ENCODE measurements at regions not wholly inside any gene's neighbourhood (a gene's known extent, or its start where the extent isn't known, plus 50 kb on each side); places are given as distances from the start of the nearest gene placed in this dataset.

DNA sequence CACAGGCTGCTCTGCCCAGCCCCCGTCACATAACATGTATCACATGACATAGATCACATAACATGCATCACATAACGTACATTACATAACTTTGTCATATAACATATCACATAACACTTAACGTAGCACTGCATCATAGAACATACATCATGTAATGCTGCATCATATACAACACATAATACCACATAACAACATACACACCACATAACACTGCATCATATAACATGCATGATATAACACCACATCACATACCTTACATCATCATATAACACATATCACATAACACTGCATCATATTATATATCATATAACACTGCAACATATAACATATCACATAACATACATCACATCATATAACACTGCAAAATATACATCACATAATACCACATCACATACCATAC, 83.8 kb downstream of the AXIN2 start:
- no peak for DNase-seq

DNA sequence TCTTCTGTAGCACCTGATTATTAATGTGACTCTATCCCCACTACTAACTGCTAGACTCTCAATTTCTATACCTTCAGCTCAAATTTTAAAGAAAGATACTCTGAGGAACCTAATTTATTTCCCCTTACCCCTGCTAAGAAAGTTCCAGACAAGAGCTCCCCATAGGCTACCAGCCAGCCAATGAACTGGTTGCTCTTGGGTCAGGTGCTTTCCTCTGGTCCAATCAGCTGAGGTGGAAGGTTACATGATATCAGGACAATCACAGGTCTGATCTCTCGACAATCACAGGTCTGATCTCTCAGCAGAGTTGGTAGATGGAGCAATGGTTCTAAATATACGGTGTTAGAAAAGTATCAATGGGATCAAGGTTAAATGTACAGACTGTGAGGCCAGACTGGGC, 86.8 kb downstream of the AXIN2 start:
- DNase-seq: no peak

DNA sequence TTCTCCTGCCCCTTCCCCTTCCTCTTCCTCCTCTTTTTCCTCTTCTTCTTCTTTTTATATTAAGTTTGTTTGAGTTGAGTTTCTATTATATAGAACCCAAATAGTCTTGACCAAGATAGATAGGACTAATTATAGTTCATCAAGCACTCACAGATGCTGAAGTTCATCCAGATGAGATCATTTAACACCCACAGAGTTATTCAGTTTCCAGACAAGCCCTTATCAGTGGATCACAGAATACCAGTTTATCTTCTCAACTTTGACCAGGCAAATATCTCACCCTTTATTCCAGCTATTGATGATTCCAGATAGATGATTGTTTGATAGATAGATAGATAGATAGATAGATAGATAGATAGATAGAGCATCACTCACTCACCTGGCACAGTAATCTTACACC, 87.5 kb downstream of the AXIN2 start:
- no peak for DNase-seq

DNA sequence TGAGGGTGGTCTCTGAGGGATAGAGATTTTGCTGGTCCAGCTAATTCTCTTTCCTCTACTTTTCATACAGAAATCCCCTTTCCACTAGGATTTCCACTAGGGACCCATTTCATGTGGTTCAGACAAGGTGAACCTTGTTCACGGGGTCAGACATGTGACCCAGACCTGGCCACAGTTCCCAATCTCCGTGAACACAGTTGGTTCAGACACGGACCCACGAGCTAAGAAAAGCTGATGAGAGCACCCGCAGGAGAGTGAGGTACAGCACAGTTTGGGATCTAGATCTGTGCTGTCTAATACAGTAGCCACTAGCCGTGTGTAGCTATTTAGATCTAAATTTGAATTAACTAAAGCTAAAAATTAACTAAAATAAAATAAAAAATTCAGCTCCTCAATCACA, 88.1 kb downstream of the AXIN2 start:
- no peak for DNase-seq

DNA sequence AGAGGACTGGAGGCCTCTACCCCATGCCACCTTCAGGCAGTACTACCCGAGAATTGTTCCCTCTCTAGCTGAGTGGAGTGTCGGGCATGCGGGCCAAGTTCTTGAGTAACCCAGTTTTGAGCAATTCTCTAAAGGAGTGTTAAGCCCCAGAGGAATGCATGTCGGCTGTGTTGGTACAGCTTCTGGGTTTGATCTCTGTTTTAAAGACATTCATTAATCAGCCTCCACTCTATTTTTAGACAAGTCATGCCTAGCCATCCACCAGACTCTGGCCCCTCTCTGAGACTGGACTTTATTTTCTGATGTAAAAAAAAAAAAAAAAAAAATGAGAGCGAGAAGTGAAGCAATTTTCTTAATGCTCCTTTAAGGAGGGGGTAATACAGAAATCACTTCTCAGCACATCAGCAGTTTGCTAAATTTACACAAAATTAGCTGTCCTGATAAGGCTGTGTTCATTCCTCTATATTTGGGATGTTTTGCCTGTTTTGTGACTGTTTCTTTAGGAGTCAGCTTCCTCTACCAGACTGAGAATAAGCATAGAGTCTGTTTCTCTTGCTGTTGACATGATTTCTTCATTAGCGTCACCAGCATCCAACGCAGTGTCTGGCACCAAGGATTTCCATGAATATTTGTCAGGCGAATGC, 88.7 kb downstream of the AXIN2 start:
- DNase-seq: no peak

DNA sequence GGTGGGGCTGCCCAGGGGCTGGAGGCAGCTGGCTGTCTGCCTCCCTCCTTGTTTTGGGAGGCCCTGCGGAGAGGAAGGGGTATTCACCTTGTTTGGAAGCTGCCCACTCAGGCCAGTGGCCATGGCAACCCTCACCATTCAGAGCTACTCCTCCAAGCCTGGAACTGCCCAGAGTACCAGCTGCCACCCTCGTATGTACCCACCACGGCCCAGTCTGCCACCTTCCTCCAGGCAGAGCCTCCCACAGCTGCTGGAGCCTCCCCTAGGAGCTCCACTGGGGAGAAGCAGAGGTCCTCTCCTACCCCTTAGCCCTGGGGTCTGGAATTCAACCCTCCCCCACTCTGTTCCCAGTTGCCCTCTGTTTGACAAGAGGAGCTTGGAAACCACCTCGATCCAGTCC, 90.7 kb downstream of the AXIN2 start:
- DNase-seq: no peak

DNA sequence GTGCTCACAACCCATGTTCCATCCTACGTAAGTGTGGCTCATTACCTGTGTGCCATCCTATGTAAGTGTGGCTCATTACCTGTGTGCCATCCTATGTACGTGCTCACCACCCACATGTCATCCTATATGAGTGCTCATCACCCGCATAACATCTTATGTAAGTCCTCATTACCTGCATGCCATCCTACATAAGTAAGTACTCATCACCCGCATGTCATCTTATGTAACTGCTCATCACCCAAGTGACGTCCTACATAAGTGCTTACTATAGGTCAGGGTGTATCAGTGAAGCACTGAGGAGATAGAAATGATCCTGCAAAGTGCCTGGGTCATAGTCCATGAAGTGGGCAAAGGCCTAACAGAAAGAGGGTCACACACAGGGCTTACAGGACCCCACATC, 93.1 kb downstream of the AXIN2 start:
- no peak for DNase-seq

DNA sequence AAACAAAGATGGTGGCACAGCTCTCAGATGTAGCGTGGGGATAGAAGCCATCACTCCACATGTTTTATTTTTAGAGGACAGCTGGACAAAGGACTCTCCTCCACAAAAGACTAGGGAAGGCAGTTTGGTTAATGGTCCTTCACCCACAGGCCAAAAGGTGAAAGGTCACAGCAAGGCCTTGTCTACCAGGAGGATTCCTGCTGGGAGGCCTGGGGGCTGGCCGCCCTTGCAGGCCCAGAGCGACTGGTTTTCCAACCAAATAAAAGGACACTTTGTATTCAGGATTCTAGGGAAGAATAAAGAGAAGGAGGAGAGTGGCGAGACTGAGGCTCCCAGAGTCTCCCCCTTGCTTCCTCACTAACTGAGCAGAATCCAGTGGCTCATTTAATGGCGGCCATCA, 94.3 kb downstream of the AXIN2 start:
- no peak for DNase-seq

DNA sequence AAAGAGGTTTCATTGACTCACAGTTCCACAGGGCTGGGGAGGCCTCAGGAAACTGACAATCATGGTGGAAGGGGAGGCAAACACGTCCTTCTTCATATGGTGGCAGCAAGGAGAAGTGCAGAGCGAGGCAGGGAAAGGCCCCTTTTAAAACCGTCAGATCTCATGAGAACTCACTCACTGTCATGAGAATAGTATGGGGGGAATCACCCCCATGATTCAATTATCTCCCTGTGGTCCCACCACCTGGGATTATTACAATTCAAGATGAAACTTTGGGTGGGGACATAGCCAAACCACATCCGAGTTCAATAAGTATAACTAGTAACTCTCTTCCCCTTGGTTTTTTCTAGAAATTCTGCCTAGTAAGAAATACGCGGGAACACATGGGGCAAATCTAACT, 94.9 kb downstream of the AXIN2 start:
- no peak for DNase-seq

DNA sequence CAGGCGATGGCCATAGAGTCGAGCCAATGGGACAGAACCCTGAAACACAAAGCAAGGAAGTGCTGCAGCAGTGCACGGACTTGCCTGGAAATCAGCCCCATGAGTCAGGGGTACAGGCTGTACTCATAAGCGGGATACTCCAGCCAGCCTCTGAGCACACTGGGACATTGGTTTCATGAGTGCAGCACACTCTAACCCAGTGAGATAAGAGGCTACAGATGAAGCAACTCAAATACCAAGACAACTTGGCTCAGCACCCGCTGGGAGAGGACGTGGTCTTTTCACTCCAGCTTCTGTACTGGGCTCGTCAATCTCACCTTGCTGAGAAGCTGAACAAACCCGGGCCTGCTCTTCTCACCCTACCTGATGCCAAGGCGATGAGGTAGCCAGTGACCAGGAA, 98.2 kb downstream of the AXIN2 start:
- no peak for DNase-seq

DNA sequence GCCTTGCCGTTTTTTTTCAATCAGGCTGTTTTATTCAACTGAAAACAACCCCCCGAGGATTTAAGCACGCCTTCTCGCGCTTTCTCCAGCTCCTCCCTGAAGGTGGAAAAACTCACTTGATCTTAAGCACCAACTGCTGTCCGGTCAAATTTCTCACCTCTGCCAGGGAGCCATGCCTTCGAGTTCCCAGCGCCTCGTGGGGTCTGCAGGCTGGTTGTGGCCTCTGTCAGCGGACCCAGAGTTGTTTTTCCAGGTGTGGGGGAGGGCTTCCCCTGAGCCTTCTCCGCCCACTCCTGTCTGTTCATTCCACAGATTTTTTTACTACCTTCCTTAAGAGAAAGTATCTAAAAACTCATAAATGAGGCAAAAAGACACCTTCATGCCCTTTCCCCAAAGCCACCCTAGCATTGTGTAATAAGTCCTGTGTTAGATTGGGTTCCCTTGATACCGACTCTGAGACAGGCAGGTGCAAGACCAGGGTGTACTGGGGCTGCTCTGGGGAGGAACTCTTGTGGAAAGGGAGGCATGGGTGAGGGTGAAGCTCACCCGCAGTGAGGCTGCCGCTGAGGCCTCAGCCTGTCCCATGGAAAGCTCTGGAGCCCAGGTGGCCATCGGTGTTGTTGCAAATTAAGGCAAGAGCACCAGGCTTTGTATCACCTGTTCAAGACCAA, 101.6 kb downstream of the AXIN2 start:
- no peak for DNase-seq

DNA sequence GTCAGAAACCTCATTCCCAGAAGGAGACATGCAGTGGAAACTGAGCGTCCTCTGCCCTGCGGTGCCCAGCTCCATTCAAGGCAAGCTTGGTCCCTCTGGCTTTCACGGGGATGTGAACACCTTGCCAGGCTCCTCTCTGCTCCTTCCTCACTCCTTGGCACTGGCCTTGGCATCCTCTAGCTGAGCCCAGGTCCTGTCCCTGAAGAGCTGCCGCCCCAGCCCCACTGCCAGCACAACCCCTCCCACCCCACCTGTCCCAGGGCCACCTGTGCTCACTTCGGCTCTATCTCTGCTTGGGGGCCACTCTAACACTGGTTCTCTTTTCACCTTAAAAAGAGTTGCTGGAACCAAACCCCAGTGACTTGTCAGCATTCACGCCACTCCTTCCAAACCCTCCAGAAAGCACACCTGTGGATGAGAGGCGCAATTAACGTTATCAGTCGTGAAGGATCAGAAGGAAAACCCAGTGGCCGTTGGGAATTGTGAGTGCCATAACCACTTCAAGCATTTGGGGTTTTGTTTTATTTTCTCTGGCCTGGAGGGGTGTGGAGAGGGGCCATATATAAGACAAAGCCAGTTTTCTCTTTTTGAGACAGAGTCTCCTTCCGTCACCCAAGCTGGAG, 103.7 kb downstream of the AXIN2 start:
- DNase-seq: no peak

DNA sequence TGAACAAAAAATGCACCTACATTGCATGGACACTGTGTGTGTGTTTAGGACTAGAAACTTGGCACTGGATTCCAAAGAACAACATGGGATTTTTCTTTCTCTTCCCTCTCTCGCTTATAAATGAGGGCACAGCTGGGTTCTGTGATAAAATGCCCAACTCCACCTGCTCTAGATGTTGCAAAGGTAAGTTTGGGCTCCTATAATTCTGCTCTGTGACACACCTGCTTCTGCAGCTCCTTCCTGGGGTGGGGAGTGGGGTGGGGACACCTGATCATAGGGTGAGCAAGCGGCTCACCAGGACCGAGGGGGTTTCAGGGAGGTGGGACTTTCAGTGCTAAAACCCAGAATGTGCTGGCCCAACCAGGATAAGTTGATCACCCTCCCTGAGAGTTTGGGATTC, 104.3 kb downstream of the AXIN2 start:
- no peak for DNase-seq

DNA sequence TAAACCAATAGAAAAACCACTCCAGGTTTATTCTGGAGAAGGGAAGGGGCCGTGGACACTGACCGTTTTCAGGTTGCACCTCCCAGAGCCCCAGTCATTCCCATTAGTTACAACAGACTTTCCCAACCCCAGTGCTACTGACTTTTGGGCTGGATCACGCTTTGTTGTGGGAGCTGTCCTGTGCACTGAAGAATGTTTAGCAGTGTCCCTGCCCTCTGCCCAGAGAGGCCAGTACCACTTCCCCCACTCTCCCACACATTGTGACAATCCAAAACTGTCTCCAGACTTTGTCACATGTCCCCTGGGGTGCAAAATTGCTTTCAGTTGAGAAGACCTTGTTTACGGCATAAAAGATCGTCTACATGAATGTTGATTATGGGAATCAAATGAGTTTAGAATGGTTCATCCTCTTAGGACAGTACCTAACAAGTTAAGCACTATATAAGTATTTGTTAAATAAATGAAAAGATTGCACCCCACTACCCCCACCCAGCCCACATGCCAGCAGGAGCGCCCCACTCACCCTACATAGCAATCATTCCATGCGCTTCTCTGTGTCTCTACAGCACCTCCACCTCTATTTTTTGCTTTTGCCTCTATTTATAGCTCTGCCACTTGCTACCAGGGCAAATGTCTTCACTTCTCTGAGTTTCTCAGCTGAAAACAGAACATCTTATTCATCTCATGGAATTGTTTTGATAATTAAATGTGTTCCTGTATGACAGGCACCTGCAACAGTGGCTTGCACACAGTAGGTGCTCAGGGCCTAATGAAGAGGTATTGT, 104.9 kb downstream of the AXIN2 start:
- DNase-seq: no peak

DNA sequence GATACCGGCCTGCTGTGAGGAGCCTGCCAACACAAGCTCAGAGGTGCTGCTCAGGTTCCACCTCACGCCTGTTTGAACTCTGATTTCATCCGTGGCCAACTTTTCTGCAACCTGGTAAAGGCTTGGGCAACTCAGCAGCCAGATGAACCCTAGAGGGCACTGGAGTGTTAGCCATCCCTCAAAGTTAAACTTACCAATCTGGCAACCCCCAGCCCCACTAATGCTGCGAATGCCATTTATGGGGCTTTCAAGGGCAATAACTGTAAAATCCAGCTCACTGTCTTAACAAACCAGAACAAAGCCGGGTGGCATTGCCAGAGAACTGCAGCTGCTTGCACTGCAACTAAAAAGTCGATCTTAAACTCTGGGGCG, 105.5 kb downstream of the AXIN2 start:
- DNase-seq: no peak

DNA sequence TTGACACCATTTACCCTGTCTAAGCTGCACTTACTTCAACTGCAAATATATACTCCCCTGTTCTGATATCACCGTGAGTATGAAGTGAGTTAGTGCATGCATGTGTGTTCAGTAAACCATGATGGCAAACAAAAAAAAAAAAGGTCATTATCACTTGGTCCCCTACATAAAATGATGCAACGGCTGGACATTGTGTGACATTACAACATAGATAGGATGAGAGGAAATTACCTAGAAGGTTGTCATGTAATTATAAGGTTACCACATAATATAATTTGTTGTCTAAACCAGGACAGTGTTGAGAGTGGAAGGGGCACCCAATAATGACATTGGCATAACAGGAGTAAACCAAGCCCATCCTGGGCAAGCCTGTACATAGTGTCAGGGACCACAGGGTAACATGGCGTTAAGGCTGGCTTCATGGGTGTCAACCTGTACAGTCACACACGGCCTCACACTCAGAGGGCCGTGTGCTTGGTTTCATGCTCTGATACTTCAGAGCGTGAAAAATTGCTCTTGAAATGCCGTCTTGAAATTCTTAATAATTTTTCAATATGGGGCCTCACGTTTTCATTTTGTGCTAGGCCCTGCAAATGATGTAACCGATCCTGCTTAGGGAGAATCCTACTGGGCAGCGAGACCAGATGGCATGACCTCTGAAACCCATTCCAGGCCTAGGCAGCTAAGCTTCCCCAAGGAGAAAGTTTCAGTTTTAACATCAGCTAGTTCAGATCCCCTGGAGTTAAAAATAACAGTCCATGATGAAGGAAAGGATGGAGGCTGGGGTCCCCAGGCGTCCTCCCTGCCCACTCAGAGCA, 106.1 kb downstream of the AXIN2 start:
- DNase-seq: no peak

DNA sequence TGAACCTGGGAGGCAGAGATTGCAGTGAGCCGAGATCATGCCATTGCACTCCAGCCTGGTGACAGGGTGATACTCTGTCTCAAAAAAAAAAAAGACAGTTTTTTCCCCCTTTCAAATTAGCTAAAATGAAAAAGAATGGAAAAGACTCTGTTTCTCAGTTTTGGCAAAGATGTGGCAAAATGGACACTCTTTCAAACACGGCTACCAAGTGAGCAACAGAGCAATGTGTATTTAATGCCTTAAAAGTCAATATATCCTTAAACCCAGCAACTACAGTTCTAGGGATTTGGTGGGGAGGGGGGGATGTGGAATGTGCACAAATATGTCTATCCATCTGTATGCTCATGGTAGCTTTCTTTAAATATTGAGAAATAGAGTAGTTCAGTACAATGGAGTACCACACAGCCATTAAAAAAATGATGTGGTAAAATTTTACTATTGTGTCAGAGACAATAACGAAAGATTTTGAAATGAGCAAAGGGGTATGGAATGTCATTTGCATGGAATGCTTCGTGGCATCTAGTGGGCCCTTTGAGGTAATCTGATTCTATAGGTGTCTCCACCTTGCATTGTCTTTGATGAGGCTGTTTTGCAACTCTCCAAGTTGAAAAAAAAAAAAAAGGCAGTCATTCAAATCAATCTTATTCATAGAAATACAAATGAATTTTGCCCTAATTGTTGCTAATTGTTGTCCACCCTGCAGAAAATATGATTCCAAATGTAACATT, 108.1 kb downstream of the AXIN2 start:
- DNase-seq: no peak

DNA sequence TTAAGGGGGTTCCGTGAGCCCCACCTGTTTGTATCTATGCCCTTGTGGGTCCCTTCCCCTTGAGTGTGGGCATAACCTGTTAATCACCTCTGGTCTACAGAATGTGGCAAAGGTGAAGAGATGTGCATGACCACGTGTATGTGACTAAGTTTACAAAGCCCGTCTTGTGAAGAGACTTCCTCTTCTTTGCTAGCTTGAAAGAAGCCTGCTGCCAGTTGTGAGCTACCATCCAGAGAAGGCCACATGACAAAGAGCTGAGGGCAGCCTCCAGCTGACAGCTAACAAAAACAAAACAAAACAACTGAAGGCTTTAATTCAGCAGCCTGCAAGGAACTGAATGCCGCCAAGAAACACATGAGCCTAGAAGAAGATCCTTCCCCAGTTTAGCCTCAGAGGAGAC, 112.0 kb downstream of the AXIN2 start:
- DNase-seq: no peak

DNA sequence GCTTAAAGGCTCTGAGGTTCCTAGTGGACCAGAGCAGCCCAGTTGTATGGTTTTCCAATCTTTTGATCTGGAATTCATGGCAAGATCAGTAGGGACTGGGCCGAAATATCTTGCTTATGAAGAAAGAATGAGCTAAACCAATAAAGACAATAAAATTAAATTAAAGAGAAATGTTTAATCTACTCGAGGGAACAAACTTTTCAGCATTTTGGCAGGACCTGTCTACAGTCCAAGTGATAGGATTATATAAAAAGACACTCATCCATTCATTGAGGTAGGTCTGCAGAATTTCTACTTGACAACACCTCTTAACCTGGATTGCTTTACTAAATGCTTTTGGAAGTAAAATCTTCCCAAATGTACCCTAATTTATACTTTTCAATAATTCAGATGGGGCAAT, 113.6 kb downstream of the AXIN2 start:
- DNase-seq: no peak

DNA sequence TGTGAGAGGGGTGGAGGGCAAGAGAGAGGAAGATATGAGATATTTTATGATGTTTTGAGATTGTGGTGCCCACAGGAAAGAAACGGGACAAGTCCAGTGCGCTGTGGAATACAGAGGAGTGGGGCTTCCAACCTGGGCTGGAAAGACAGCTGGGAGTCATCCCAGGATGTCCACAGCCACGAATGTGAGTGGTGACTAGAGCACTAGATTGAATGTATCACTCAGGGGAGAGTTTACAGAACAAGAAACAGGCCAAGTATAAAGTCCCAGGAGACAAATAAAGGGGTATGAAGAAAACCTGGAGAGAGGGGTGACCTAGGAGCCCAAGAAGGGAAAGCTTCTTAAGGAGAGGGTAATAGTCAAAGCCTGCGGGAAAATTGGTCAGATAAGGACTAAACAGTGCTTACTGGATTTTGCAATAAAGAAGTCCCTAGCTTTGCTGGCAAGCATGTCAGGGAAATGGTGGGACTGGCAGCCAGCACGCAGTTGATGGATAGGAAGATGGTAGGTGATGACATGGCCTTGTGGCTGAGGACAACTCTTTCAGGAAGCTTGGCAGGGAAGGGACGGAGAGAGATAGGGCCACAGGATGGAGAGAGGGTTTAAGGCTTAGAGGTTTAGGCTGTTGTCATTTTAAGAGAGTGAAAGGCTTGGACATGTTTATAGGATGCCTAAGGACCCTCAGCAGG, 114.5 kb downstream of the AXIN2 start:
- no peak for DNase-seq

DNA sequence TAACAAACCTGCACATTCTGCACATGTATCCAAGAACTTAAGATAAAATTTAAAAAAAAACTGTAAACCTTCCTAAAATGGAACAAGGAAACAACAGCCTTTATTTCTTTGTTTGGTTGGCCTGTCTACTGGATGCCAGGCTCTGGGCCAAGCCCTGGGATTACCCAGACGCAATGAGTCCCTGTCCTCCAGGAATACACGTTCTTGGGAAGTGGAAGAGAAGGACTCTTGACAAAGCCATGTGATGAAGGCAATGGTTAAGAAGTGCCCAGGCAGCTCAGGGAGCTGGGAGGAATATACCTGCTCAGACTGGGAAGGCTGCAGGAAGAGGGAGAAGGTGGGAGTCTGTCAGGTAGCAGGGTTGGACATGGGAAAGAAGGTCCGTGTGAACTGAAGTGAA, 115.4 kb downstream of the AXIN2 start:
- no peak for DNase-seq

DNA sequence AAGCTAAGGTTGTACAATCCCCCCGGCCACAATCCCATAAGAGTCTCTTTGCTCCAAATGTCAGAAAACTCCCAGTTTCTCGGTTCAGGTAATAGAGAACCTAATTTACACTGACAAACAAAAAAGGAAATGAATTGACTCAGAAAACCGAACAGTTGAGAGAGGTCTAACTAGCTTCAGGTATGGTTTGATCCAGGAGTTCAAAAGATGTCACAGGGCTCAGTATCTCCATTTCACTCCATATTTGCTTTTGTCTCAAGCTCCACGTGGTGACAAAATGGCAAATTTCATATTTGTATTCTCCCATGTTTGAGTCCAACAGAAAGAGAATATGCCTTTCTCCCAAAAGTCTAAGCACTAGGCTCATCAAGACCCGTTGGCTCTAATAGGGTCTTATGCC, 117.4 kb downstream of the AXIN2 start:
- DNase-seq: no peak

Measured in NCI-H2107 (cell line).